ENCODE measurements at regions not wholly inside any gene's neighbourhood (a gene's known extent, or its start where the extent isn't known, plus 50 kb on each side); places are given as distances from the start of the nearest gene placed in this dataset.

- peaks cover 2% of the 10 kb centered on the region; the same call in 1 of the 2 replicates for H3K4me1 ChIP-seq (ENCODE audit: insufficient read depth, low read length)
- 0 out of 2 replicates have a peak, but pooled peaks cover 7% of the 10 kb centered on the region for H3K9me3 ChIP-seq (ENCODE audit: insufficient read depth, low read depth, low read length)
- 95% methylated on average over 3 of the region's 3 CpGs for WGBS
- H3K27ac ChIP-seq (ENCODE audit: low read depth, low read length) = no peak overlapping the region
- H3K4me3 ChIP-seq (ENCODE audit: low read length) = no peak overlapping the region
- no peaks in the 10 kb centered on the region for H3K36me3 ChIP-seq (ENCODE audit: insufficient read depth, low read length)
- no peak overlapping the region for H3K9ac ChIP-seq (ENCODE audit: low read depth, low read length)
- H3K27me3 ChIP-seq (ENCODE audit: insufficient read depth, low read length) = no peaks in the 10 kb centered on the region
Observed at GRCh38 chr10:58044072-58044471, 223.6 kb downstream of the IPMK start.

- Histone ChIP-seq H3K4me3 (ENCODE audit: low read length) (no peak overlapping the region), H3K36me3 (ENCODE audit: insufficient read depth, low read length) (no peaks in the 10 kb centered on the region), H3K9me3 (ENCODE audit: insufficient read depth, low read depth, low read length) (0 out of 2 replicates have a peak, but pooled peaks cover 7% of the 10 kb centered on the region), H3K27me3 (ENCODE audit: insufficient read depth, low read length) (no peaks in the 10 kb centered on the region), H3K4me1 (ENCODE audit: insufficient read depth, low read length) (no peaks in the 10 kb centered on the region), H3K9ac (ENCODE audit: low read depth, low read length) (no peak overlapping the region), H3K27ac (ENCODE audit: low read depth, low read length) (no peak overlapping the region)
Observed at GRCh38 chr10:58041901-58042300, 225.8 kb downstream of the IPMK start.

- WGBS = 96% methylated on average over 4 of the region's 4 CpGs
- Histone ChIP-seq H3K4me3 (ENCODE audit: low read length) (no peak overlapping the region), H3K9me3 (ENCODE audit: insufficient read depth, low read depth, low read length) (peaks cover 23% of the 10 kb centered on the region), H3K4me1 (ENCODE audit: insufficient read depth, low read length) (no peaks in the 10 kb centered on the region), H3K27me3 (ENCODE audit: insufficient read depth, low read length) (no peaks in the 10 kb centered on the region), H3K36me3 (ENCODE audit: insufficient read depth, low read length) (no peaks in the 10 kb centered on the region), H3K9ac (ENCODE audit: low read depth, low read length) (no peak overlapping the region), H3K27ac (ENCODE audit: low read depth, low read length) (no peak overlapping the region)
Observed at GRCh38 chr10:58030208-58030607, 237.5 kb downstream of the IPMK start.

- H3K27me3 ChIP-seq (ENCODE audit: insufficient read depth, low read length) = no peaks in the 10 kb centered on the region
- no peaks in the 10 kb centered on the region for H3K4me1 ChIP-seq (ENCODE audit: insufficient read depth, low read length)
- H3K27ac ChIP-seq (ENCODE audit: low read depth, low read length) = no peak overlapping the region
Observed at GRCh38 chr10:58028597-58029366, 238.9 kb downstream of the IPMK start.

GRCh38 chr10:58027426-58027825 is 240.3 kb downstream of the IPMK start:
- peaks cover 27% of the 10 kb centered on the region for H3K9me3 ChIP-seq (ENCODE audit: insufficient read depth, low read depth, low read length)
- no peak overlapping the region for H3K27ac ChIP-seq (ENCODE audit: low read depth, low read length)
- no peak overlapping the region for H3K9ac ChIP-seq (ENCODE audit: low read depth, low read length)
- H3K4me3 ChIP-seq (ENCODE audit: low read length) = no peak overlapping the region
- 85% methylated on average over 1 of the region's 1 CpG for WGBS
- H3K27me3 ChIP-seq (ENCODE audit: insufficient read depth, low read length) = no peaks in the 10 kb centered on the region
- no peaks in the 10 kb centered on the region for H3K4me1 ChIP-seq (ENCODE audit: insufficient read depth, low read length)
- no peaks in the 10 kb centered on the region for H3K36me3 ChIP-seq (ENCODE audit: insufficient read depth, low read length)

More at GRCh38 chr10:58028597-58029366, 238.9 kb downstream of the IPMK start:
- H3K36me3 ChIP-seq (ENCODE audit: insufficient read depth, low read length) = no peaks in the 10 kb centered on the region
- H3K4me3 ChIP-seq (ENCODE audit: low read length) = no peak overlapping the region
- H3K9ac ChIP-seq (ENCODE audit: low read depth, low read length) = no peak overlapping the region
- H3K9me3 ChIP-seq (ENCODE audit: insufficient read depth, low read depth, low read length) = peaks cover 23% of the 10 kb centered on the region

GRCh38 chr10:58026036-58026435 is 241.7 kb downstream of the IPMK start:
- Histone ChIP-seq H3K27ac (ENCODE audit: low read depth, low read length) (no peak overlapping the region), H3K9ac (ENCODE audit: low read depth, low read length) (no peak overlapping the region), H3K27me3 (ENCODE audit: insufficient read depth, low read length) (no peaks in the 10 kb centered on the region), H3K9me3 (ENCODE audit: insufficient read depth, low read depth, low read length) (peaks cover 32% of the 10 kb centered on the region), H3K4me1 (ENCODE audit: insufficient read depth, low read length) (no peaks in the 10 kb centered on the region), H3K4me3 (ENCODE audit: low read length) (no peak overlapping the region), H3K36me3 (ENCODE audit: insufficient read depth, low read length) (no peaks in the 10 kb centered on the region)
- 95% methylated on average over 3 of the region's 3 CpGs for WGBS

- H3K27ac ChIP-seq (ENCODE audit: low read depth, low read length) = no peak overlapping the region
- H3K36me3 ChIP-seq (ENCODE audit: insufficient read depth, low read length) = no peaks in the 10 kb centered on the region
- 60% methylated on average over 1 of the region's 2 CpGs for WGBS
- no peaks in the 10 kb centered on the region for H3K4me1 ChIP-seq (ENCODE audit: insufficient read depth, low read length)
- H3K27me3 ChIP-seq (ENCODE audit: insufficient read depth, low read length) = no peaks in the 10 kb centered on the region
- no peak overlapping the region for H3K4me3 ChIP-seq (ENCODE audit: low read length)
- peaks cover 35% of the 10 kb centered on the region for H3K9me3 ChIP-seq (ENCODE audit: insufficient read depth, low read depth, low read length)
- no peak overlapping the region for H3K9ac ChIP-seq (ENCODE audit: low read depth, low read length)
Observed at GRCh38 chr10:58023341-58024073, 244.2 kb downstream of the IPMK start.

GRCh38 chr10:58019863-58020537 is 247.7 kb downstream of the IPMK start:
- no peak overlapping the region for H3K4me3 ChIP-seq (ENCODE audit: low read length)
- WGBS = 98% methylated on average over 2 of the region's 3 CpGs
- no peak overlapping the region for H3K9ac ChIP-seq (ENCODE audit: low read depth, low read length)
- H3K9me3 ChIP-seq (ENCODE audit: insufficient read depth, low read depth, low read length) = peaks cover 19% of the 10 kb centered on the region
- no peaks in the 10 kb centered on the region for H3K36me3 ChIP-seq (ENCODE audit: insufficient read depth, low read length)
- peaks cover 12% of the 10 kb centered on the region for H3K4me1 ChIP-seq (ENCODE audit: insufficient read depth, low read length)
- H3K27ac ChIP-seq (ENCODE audit: low read depth, low read length) = no peak overlapping the region
- no peaks in the 10 kb centered on the region for H3K27me3 ChIP-seq (ENCODE audit: insufficient read depth, low read length)

GRCh38 chr10:58017719-58018367 is 249.9 kb downstream of the IPMK start:
- H3K27me3 ChIP-seq (ENCODE audit: insufficient read depth, low read length) = no peaks in the 10 kb centered on the region
- peaks cover 12% of the 10 kb centered on the region for H3K4me1 ChIP-seq (ENCODE audit: insufficient read depth, low read length)
- no peak overlapping the region for H3K4me3 ChIP-seq (ENCODE audit: low read length)
- H3K9me3 ChIP-seq (ENCODE audit: insufficient read depth, low read depth, low read length) = peaks cover 19% of the 10 kb centered on the region
- H3K27ac ChIP-seq (ENCODE audit: low read depth, low read length) = no peak overlapping the region
- H3K36me3 ChIP-seq (ENCODE audit: insufficient read depth, low read length) = no peaks in the 10 kb centered on the region
- WGBS = 98% methylated on average over 5 of the region's 5 CpGs
- no peak overlapping the region for H3K9ac ChIP-seq (ENCODE audit: low read depth, low read length)

GRCh38 chr10:58016614-58017013 is 251.1 kb downstream of the IPMK start:
- Histone ChIP-seq H3K27me3 (ENCODE audit: insufficient read depth, low read length) (no peaks in the 10 kb centered on the region), H3K9me3 (ENCODE audit: insufficient read depth, low read depth, low read length) (peaks cover 13% of the 10 kb centered on the region), H3K27ac (ENCODE audit: low read depth, low read length) (peak overlapping the region; percentile 56; the same call in 1 of the 2 replicates), H3K36me3 (ENCODE audit: insufficient read depth, low read length) (no peaks in the 10 kb centered on the region), H3K4me3 (ENCODE audit: low read length) (no peak overlapping the region), H3K9ac (ENCODE audit: low read depth, low read length) (no peak overlapping the region), H3K4me1 (ENCODE audit: insufficient read depth, low read length) (peaks cover 15% of the 10 kb centered on the region)
- 100% methylated on average over 1 of the region's 1 CpG for WGBS

GRCh38 chr10:58014436-58014835 is 253.3 kb downstream of the IPMK start:
- no peak overlapping the region for H3K4me3 ChIP-seq (ENCODE audit: low read length)
- H3K27me3 ChIP-seq (ENCODE audit: insufficient read depth, low read length) = no peaks in the 10 kb centered on the region
- no peak overlapping the region for H3K9ac ChIP-seq (ENCODE audit: low read depth, low read length)
- H3K27ac ChIP-seq (ENCODE audit: low read depth, low read length) = no peak overlapping the region
- 100% methylated on average over 1 of the region's 1 CpG for WGBS
- peaks cover 5% of the 10 kb centered on the region; the same call in 1 of the 2 replicates for H3K9me3 ChIP-seq (ENCODE audit: insufficient read depth, low read depth, low read length)
- peaks cover 18% of the 10 kb centered on the region for H3K4me1 ChIP-seq (ENCODE audit: insufficient read depth, low read length)
- no peaks in the 10 kb centered on the region for H3K36me3 ChIP-seq (ENCODE audit: insufficient read depth, low read length)
